WTC11 (cell line): ENCODE measurements at regions not wholly inside any gene's neighbourhood (a gene's known extent, or its start where the extent isn't known, plus 50 kb on each side); places are given as distances from the start of the nearest gene placed in this dataset.
"Not testable (repeated sequence)": the region's sequence is repeated elsewhere in the genome, so short reads cannot be mapped to it uniquely, and the experiment has no call there.

Source experiments
- ATAC-seq: fragments of 200-7000 bp; cut with Tn5 transposase; 2 replicates; pipeline ENCODE4 v1.10.0; 2021; ENCODE audit warnings: mild to moderate bottlenecking, moderate library complexity
- CTCF ChIA-PET: fragments of 300-600 bp; sonication (Branson Sonifier 250); formaldehyde crosslinking; loops from one replicate; lab custom pipeline; 2021; ENCODE audit warnings: antibody characterized with exemption; lab: Charles Lee
- POLR2A ChIA-PET: fragments of 350-600 bp; sonication (Branson Sonifier 250); formaldehyde crosslinking; loops from one replicate; lab custom pipeline; 2021; ENCODE audit warnings: antibody characterized with exemption; lab: Charles Lee
- DNase-seq: peaks from one replicate; pipeline ENCODE4 v3.0.0; 2021; ENCODE audit warnings: low spot score
- H3K27ac Mint-ChIP-seq: 2 replicates; pipeline ENCODE4 v1.8.0; 2021; ENCODE audit warnings: mixed read lengths
- H3K27me3 Mint-ChIP-seq: 2 replicates; pipeline ENCODE4 v1.8.0; 2021; ENCODE audit warnings: low read depth, mild to moderate bottlenecking, moderate library complexity, mixed read lengths
- H3K36me3 Mint-ChIP-seq: 2 replicates; pipeline ENCODE4 v1.8.0; 2021; ENCODE audit warnings: mixed read lengths
- H3K4me1 Mint-ChIP-seq: 2 replicates; pipeline ENCODE4 v1.8.0; 2022; ENCODE audit warnings: mixed read lengths
- H3K4me3 Mint-ChIP-seq: 2 replicates; pipeline ENCODE4 v1.8.0; 2021; ENCODE audit warnings: mild to moderate bottlenecking, moderate library complexity, mixed read lengths
- H3K9me3 Mint-ChIP-seq: 2 replicates; pipeline ENCODE4 v1.8.0; 2021; ENCODE audit warnings: mixed read lengths
- ATF2 ChIP-seq: sonication (generic); formaldehyde crosslinking; IDR thresholded peaks from 2 replicates; pipeline ENCODE4 v1.8.1; 2022; ENCODE audit warnings: low read depth, missing genetic modification reagents, borderline replicate concordance
- CTCF ChIP-seq: fragments of 200-600 bp; IDR thresholded peaks from 2 replicates; pipeline ENCODE4 v1.8.0; 2022; ENCODE audit warnings: antibody characterized with exemption
- HMGA2 ChIP-seq: fragments of 250-450 bp; sonication (Bioruptor Pico); IDR thresholded peaks from 2 replicates; pipeline ENCODE4 v1.4.0; 2021; ENCODE audit warnings: mild to moderate bottlenecking, moderate library complexity
- IRF2 ChIP-seq: sonication (generic); formaldehyde crosslinking; IDR thresholded peaks from 2 replicates; pipeline ENCODE4 v1.8.0; 2022; ENCODE audit warnings: low read depth, missing genetic modification reagents, borderline replicate concordance
- KAT7 ChIP-seq: sonication (generic); formaldehyde crosslinking; IDR thresholded peaks from 2 replicates; pipeline ENCODE4 v1.8.1; 2023; ENCODE audit warnings: missing genetic modification reagents, mild to moderate bottlenecking, borderline replicate concordance
- MYBL2 ChIP-seq: sonication (generic); formaldehyde crosslinking; IDR thresholded peaks from 2 replicates; pipeline ENCODE4 v1.8.1; 2023; ENCODE audit warnings: mild to moderate bottlenecking, moderate library complexity, missing genetic modification reagents
- NR1H2 ChIP-seq: sonication (generic); formaldehyde crosslinking; IDR thresholded peaks from 2 replicates; pipeline ENCODE4 v1.9.0; 2021; ENCODE audit warnings: mild to moderate bottlenecking, moderate library complexity, missing genetic modification reagents
- NR2C2 ChIP-seq: sonication (generic); formaldehyde crosslinking; IDR thresholded peaks from 2 replicates; pipeline ENCODE4 v1.8.0; 2022; ENCODE audit warnings: mild to moderate bottlenecking, missing genetic modification reagents
- PRRX2 ChIP-seq: fragments of 250-450 bp; sonication (Bioruptor Pico); IDR thresholded peaks from 2 replicates; pipeline ENCODE4 v1.8.0; 2021; ENCODE audit warnings: mild to moderate bottlenecking
- RORB ChIP-seq: fragments of 250-450 bp; sonication (Bioruptor Pico); IDR thresholded peaks from 2 replicates; pipeline ENCODE4 v1.9.0; 2021; ENCODE audit warnings: mild to moderate bottlenecking
- SMAD3 ChIP-seq: sonication (generic); formaldehyde crosslinking; IDR thresholded peaks from 2 replicates; pipeline ENCODE4 v1.8.0; 2022; ENCODE audit warnings: missing genetic modification reagents, mild to moderate bottlenecking, borderline replicate concordance
- SMAD4 ChIP-seq: sonication (generic); formaldehyde crosslinking; IDR thresholded peaks from 2 replicates; pipeline ENCODE4 v1.8.0; 2022; ENCODE audit warnings: mild to moderate bottlenecking, missing genetic modification reagents
- TEAD1 ChIP-seq: sonication (generic); formaldehyde crosslinking; IDR thresholded peaks from 2 replicates; pipeline ENCODE4 v1.8.0; 2022; ENCODE audit warnings: mild to moderate bottlenecking, missing genetic modification reagents
- ZNF281 ChIP-seq: sonication (generic); formaldehyde crosslinking; IDR thresholded peaks from 2 replicates; pipeline ENCODE4 v1.8.0; 2023; ENCODE audit warnings: mild to moderate bottlenecking, missing genetic modification reagents
- TF ChIP-seq, protein P1 (sequence below): sonication (generic); formaldehyde crosslinking; IDR thresholded peaks from 2 replicates; pipeline ENCODE4 v1.8.0; 2022; ENCODE audit warnings: mild to moderate bottlenecking, missing genetic modification reagents
- TF ChIP-seq, protein P2 (sequence below): fragments of 250-450 bp; sonication (Bioruptor Pico); IDR thresholded peaks from 2 replicates; pipeline ENCODE4 v1.9.0; 2021; ENCODE audit warnings: mild to moderate bottlenecking
- TF ChIP-seq, protein P3 (sequence below): sonication (generic); formaldehyde crosslinking; IDR thresholded peaks from 2 replicates; pipeline ENCODE4 v1.8.1; 2022; ENCODE audit warnings: missing genetic modification reagents, borderline replicate concordance
- TF ChIP-seq, protein P4 (sequence below): fragments of 250-450 bp; sonication (Bioruptor Pico); IDR thresholded peaks from 2 replicates; pipeline ENCODE4 v2.1.2; 2022; ENCODE audit warnings: mild to moderate bottlenecking, moderate library complexity
- TF ChIP-seq, protein P5 (sequence below): sonication (generic); formaldehyde crosslinking; IDR thresholded peaks from 2 replicates; pipeline ENCODE4 v1.8.0; 2022; ENCODE audit warnings: mild to moderate bottlenecking, missing genetic modification reagents

GRCh38 chr6:149142924-149143429 is 174.5 kb upstream of the TAB2 start (continued):
- TF ChIP-seq CTCF (no peak), SMAD3 (CRISPR knock-in tag) (no peak), MYBL2 (CRISPR knock-in tag) (no peak), ATF2 (no peak), RORB (CRISPR knock-in tag) (no peak), KAT7 (CRISPR knock-in tag) (no peak), PRRX2 (no peak), IRF2 (no peak), SMAD4 (CRISPR knock-in tag) (no peak)
- TF ChIP-seq, protein P1, sequence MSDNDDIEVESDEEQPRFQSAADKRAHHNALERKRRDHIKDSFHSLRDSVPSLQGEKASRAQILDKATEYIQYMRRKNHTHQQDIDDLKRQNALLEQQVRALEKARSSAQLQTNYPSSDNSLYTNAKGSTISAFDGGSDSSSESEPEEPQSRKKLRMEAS (CRISPR knock-in tag): no peak
- TF ChIP-seq, protein P2, sequence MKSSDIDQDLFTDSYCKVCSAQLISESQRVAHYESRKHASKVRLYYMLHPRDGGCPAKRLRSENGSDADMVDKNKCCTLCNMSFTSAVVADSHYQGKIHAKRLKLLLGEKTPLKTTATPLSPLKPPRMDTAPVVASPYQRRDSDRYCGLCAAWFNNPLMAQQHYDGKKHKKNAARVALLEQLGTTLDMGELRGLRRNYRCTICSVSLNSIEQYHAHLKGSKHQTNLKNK (CRISPR knock-in tag): no peak
- TF ChIP-seq, protein P3, sequence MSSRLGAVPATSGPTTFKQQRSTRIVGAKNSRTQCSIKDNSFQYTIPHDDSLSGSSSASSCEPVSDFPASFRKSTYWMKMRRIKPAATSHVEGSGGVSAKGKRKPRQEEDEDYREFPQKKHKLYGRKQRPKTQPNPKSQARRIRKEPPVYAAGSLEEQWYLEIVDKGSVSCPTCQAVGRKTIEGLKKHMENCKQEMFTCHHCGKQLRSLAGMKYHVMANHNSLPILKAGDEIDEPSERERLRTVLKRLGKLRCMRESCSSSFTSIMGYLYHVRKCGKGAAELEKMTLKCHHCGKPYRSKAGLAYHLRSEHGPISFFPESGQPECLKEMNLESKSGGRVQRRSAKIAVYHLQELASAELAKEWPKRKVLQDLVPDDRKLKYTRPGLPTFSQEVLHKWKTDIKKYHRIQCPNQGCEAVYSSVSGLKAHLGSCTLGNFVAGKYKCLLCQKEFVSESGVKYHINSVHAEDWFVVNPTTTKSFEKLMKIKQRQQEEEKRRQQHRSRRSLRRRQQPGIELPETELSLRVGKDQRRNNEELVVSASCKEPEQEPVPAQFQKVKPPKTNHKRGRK (CRISPR knock-in tag): no peak

- POLR2A ChIA-PET, H3K36me3 Mint-ChIP-seq, H3K27me3 Mint-ChIP-seq, H3K4me1 Mint-ChIP-seq, DNase-seq, ATAC-seq, H3K27ac Mint-ChIP-seq, H3K4me3 Mint-ChIP-seq, H3K9me3 Mint-ChIP-seq: not testable (repeated sequence)
- CTCF ChIA-PET: interaction anchor here (0.6 kb wide), 1 partner anchor 12 kb away, joined by 6 read pairs; no protein-coding TSS in a partner anchor
Measured at GRCh38 chr6:149145800-149146199, 171.7 kb upstream of the TAB2 start.

DNA sequence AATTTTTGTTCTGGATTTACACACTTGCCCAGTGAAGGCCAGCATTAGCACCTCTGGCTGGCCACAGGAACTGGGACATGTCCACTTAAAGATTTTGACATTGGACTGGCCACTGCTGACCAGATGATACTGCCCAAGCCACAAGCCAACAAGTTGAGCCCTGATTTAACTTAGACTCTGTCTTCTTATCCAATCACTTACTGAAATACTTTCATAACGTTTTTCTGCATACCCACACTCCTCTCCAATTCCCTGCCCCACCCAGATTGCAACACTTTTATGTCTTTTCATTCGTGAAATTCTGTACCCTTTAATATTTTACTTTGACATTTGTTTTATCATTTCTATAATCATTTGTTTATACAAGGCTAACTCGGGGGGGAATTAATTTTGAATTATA is 170.3 kb upstream of the TAB2 start:
- no peak overlapping the region for H3K27ac Mint-ChIP-seq
- DNase-seq: no peak
- ATAC-seq: no peak
- H3K36me3 Mint-ChIP-seq: no peaks in the 10 kb centered on the region
- POLR2A ChIA-PET: no interaction called here
- peaks cover 2% of the 10 kb centered on the region; the same call in 1 of the 2 replicates for H3K27me3 Mint-ChIP-seq
- H3K4me1 Mint-ChIP-seq: no peaks in the 10 kb centered on the region
- CTCF ChIA-PET: no interaction called here
- no peak overlapping the region for H3K4me3 Mint-ChIP-seq
- peaks cover 8% of the 10 kb centered on the region for H3K9me3 Mint-ChIP-seq
- TF ChIP-seq TEAD1 (no peak), NR1H2 (CRISPR knock-in tag) (no peak), ZNF281 (CRISPR knock-in tag) (no peak), NR2C2 (CRISPR knock-in tag) (no peak), RORB (CRISPR knock-in tag) (no peak), HMGA2 (CRISPR knock-in tag) (no peak), ATF2 (no peak)
- TF ChIP-seq, protein P4, sequence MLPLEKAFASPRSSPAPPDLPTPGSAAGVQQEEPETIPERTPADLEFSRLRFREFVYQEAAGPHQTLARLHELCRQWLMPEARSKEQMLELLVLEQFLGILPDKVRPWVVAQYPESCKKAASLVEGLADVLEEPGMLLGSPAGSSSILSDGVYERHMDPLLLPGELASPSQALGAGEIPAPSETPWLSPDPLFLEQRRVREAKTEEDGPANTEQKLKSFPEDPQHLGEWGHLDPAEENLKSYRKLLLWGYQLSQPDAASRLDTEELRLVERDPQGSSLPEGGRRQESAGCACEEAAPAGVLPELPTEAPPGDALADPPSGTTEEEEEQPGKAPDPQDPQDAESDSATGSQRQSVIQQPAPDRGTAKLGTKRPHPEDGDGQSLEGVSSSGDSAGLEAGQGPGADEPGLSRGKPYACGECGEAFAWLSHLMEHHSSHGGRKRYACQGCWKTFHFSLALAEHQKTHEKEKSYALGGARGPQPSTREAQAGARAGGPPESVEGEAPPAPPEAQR (CRISPR knock-in tag): no peak
- TF ChIP-seq, protein P5, sequence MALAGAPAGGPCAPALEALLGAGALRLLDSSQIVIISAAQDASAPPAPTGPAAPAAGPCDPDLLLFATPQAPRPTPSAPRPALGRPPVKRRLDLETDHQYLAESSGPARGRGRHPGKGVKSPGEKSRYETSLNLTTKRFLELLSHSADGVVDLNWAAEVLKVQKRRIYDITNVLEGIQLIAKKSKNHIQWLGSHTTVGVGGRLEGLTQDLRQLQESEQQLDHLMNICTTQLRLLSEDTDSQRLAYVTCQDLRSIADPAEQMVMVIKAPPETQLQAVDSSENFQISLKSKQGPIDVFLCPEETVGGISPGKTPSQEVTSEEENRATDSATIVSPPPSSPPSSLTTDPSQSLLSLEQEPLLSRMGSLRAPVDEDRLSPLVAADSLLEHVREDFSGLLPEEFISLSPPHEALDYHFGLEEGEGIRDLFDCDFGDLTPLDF (CRISPR knock-in tag): no peak
